HG03175 (cell line): ENCODE measurements at regions not wholly inside any gene's neighbourhood (a gene's known extent, or its start where the extent isn't known, plus 50 kb on each side); places are given as distances from the start of the nearest gene placed in this dataset.

Experiments
- ATAC-seq: cut with Tn5 transposase; IDR thresholded peaks from one replicate; pipeline ENCODE4 v1.9.1; 2021; ENCODE audit warnings: mild to moderate bottlenecking, moderate library complexity; ENCODE audit not compliant: unreplicated experiment

DNA sequence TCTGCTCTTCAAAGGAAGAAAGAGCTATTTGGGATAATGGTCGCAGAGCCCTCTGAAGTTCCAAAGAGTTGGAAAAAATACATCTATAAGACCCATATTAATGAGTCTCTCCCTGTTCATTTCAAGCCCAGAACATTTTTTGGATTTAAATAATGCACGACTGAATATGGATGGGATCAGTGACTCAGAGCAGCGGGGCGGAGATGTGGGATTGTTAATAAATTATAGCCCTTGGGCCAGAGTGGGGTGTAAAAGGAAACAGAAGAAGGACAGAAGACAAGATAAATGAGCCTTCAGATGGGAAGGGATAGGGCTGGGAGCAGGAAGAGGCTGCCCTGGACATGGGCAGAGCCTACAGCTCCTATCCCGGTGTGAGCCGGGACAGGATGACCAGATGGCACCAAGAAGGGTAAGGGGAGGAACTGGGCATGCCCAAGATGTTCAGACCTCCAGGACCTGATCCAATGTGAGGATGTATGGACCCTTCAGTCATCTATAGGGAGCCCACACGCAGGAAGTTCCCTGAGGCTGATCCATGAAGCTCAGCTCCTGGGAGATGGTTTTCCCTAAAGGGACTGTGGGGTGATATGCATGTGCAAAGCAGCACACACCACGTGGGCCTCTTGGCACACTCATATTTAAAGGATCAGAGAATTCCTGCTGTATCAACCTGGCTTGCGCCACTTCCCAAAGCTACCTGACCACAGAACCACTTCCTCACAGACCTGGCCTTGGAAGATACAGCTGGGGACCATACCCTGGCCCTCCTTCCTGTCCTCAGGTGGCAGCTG, 96.1 kb upstream of the PLXNA4 start:
- ATAC-seq: no peak

GRCh38 chr7:132666774-132667172, 90.5 kb upstream of the PLXNA4 start:
- ATAC-seq: no peak

GRCh38 chr7:132666071-132666773, 90.0 kb upstream of the PLXNA4 start:
- ATAC-seq: peak; percentile 42

DNA sequence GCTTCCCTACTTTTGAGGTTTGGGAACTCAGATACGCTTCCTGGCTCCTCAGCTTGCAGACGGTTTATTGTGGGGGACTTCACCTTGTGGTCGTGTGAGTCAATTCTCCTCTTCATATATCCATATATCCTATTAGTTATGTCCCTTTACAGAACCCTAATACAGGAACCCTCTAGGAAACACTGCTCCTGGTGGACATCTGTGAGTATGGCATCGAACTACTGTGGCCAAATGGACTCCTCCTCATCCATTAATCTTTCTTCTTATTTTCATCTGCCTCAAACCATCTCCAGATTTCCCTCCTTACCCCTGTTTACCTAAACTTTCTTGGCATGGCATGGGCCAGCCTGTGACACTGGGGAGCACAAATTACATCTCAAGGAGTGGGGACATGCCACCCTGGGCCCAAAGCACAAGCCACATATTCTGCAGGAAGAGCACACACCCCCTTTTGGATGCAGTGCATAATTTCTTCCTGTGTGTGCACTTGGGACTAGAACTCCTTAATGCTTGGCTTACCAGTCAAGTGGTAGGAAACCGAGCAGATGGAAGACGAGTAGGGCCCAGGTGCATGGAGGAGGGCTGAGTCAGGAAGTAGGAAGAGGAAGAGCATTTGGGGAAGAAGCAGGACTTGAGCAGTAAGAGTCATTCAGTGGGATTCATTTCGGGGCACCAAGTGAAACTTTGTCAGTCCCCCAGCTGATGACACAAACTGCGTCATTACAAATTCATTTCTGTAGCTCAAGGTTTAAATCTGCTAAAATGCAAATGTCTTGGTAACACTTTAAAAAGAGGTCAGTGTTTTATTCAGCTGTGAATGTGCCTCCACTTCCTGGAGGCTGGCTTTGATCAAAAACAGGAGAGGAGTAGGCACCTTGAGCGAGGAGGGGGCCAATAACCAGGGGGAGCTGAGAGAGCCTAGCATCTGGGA, 80.8 kb upstream of the PLXNA4 start:
- ATAC-seq: no peak

- ATAC-seq: no peak
Observed at GRCh38 chr7:132656341-132656740, 80.1 kb upstream of the PLXNA4 start.

- ATAC-seq: no peak
Observed at GRCh38 chr7:132655131-132655727, 79.0 kb upstream of the PLXNA4 start.

- peak; percentile 69 for ATAC-seq
Observed at GRCh38 chr7:132654150-132654549, 77.9 kb upstream of the PLXNA4 start.

- ATAC-seq: peak; percentile 48
Observed at GRCh38 chr7:132653366-132653930, 77.2 kb upstream of the PLXNA4 start.

GRCh38 chr7:132652507-132652906, 76.2 kb upstream of the PLXNA4 start:
- ATAC-seq: no peak

DNA sequence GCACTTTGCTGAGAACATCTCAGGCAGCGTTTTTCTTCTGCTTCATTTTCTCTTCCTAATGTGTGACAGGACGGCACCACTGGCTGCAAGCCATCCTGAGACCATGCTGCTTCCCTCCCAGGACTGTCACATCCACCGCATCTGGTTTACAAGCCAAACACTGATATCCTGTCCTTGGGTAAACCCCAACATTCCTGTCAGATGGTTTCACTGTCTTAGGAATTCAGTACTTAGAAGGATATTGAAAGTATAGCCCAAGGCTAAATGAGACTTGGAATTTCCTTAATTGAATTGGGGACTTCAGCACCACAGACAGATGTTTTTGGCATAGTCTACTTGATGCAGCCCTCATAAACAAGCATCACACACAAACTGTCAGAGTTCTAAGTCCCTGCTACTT, 74.2 kb upstream of the PLXNA4 start:
- no peak for ATAC-seq

GRCh38 chr7:132647311-132647710, 71.0 kb upstream of the PLXNA4 start:
- no peak for ATAC-seq

- no peak for ATAC-seq
Observed at GRCh38 chr7:132646052-132646451, 69.8 kb upstream of the PLXNA4 start.

GRCh38 chr7:132643302-132643701, 67.0 kb upstream of the PLXNA4 start:
- ATAC-seq: no peak

GRCh38 chr7:132641238-132641637, 65.0 kb upstream of the PLXNA4 start:
- ATAC-seq: no peak

GRCh38 chr7:132639983-132640382, 63.7 kb upstream of the PLXNA4 start:
- no peak for ATAC-seq

- ATAC-seq: no peak
Observed at GRCh38 chr7:132638000-132638399, 61.7 kb upstream of the PLXNA4 start.

DNA sequence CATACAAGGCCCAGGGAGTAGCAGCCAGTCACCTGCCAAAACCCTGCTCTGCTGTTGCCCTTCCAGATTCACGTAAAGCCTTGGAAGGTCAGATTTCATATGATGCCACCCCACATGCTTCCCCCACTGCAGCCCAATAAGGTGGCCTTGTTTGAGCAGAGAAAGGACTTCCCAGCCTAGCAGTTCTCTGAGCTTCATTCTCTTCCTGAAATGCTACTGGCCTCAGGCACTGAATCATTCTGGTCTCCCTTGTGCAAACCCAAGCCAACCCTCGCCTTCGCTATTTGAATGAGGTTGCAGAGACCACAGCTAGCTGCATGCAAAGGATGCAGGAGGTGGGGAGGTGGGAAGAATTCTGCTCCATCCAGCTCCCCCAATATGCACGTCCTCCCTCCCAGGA, 60.3 kb upstream of the PLXNA4 start:
- no peak for ATAC-seq

DNA sequence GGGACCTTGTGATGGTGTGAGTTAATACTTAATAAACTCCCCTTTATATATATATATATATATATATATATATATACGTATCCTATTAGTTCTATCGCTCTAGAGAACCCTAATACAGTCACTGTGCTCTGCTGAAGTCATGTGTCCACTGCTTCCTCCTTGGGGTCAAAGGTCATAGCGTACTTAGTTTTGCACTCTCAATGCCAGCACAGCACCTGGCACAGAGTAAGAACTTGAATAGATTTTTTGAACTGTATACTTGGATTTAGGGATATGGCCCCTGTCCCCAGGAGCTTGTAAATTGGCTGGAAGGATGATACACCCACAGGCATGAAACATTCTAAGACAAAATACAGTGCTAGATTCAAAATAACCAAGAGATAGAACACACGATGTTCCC, 58.9 kb upstream of the PLXNA4 start:
- no peak for ATAC-seq

DNA sequence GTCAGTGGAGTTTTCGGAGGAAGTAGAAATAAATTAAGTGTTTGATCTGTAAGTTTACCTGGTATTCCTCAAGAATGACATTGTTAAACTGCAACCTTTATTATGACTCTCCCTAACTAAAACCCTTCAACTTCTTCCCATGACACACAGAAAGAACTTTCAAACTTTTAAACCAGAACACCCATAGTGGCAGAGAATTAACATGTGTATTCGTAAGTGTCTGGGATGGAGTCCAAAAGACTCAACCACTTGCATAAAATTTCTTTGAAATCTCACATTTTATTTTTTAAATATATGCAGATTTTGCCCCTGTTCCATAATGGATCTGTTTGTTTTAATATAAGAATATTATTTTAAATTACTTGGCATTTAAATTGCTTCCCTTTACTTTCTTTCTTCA, 54.6 kb upstream of the PLXNA4 start:
- ATAC-seq: no peak
